Raji (cell line): ENCODE measurements at regions not wholly inside any gene's neighbourhood (a gene's known extent, or its start where the extent isn't known, plus 50 kb on each side); places are given as distances from the start of the nearest gene placed in this dataset.

Experiments used
- POLR2A ChIP-seq: IDR thresholded peaks from 2 replicates; pipeline ENCODE4 v1.6.1; 2011; ENCODE audit warnings: low read depth, low read length, control low read depth; ENCODE audit not compliant: insufficient read depth

GRCh38 chr2:8495189-8495989 is 186.5 kb upstream of the ID2 start:
- TF ChIP-seq POLR2A, result no peak

- TF ChIP-seq POLR2A, result no peak
Measured at GRCh38 chr2:8496079-8496478, 185.8 kb upstream of the ID2 start.

- TF ChIP-seq POLR2A, result no peak
Measured at GRCh38 chr2:8496617-8497016, 185.2 kb upstream of the ID2 start.

- TF ChIP-seq POLR2A, result no peak
Measured at GRCh38 chr2:8498994-8499393, 182.9 kb upstream of the ID2 start.

GRCh38 chr2:8500124-8501054 is 181.5 kb upstream of the ID2 start:
- no peak for TF ChIP-seq POLR2A

- TF ChIP-seq POLR2A, result no peak
Measured at GRCh38 chr2:8501061-8501720, 180.7 kb upstream of the ID2 start.

GRCh38 chr2:8502316-8502715 is 179.5 kb upstream of the ID2 start:
- no peak for TF ChIP-seq POLR2A

- no peak for TF ChIP-seq POLR2A
Measured at GRCh38 chr2:8505311-8505920, 176.4 kb upstream of the ID2 start.

- TF ChIP-seq POLR2A, result no peak
Measured at GRCh38 chr2:8506746-8507145, 175.1 kb upstream of the ID2 start.

- TF ChIP-seq POLR2A, result no peak
Measured at GRCh38 chr2:8508766-8509165, 173.1 kb upstream of the ID2 start.

- TF ChIP-seq POLR2A, result no peak
Measured at GRCh38 chr2:8509621-8510020, 172.2 kb upstream of the ID2 start.

- no peak for TF ChIP-seq POLR2A
Measured at GRCh38 chr2:8510519-8510918, 171.3 kb upstream of the ID2 start.

- TF ChIP-seq POLR2A, result no peak
Measured at GRCh38 chr2:8511868-8512612, 169.8 kb upstream of the ID2 start.

GRCh38 chr2:8513601-8514273 is 168.1 kb upstream of the ID2 start:
- no peak for TF ChIP-seq POLR2A

- no peak for TF ChIP-seq POLR2A
Measured at GRCh38 chr2:8514274-8514662, 167.6 kb upstream of the ID2 start.
